NCI-H187 (cell line): ENCODE measurements at regions not wholly inside any gene's neighbourhood (a gene's known extent, or its start where the extent isn't known, plus 50 kb on each side); places are given as distances from the start of the nearest gene placed in this dataset.

ENCODE experiments used
- DNase-seq, 2 experiments: peaks; one replicate each; lab custom pipeline; 2025; lab: John Stamatoyannopoulos, UW

- no peak for DNase-seq
Observed at GRCh38 chr2:107374249-107374648, 452.4 kb upstream of the RGPD4 start.

DNA sequence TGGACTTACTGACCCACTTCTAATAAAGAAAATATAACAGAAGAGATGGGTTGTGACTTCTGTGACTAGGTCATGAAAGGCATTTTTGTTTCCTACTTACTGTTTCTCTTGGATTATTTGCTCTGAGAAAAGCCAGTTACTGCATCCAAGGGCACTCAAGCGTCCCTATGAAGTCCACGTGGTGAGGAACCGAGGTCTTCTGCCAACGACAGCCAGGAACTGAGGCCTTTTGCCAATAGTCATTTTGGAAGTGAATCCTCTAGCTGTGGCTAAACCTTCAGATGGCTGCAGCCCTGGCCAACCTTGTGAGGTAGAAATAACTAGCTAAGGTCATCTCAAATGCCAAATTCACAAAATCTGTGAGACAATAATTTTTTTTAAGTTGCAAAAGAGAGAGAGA lies 449.8 kb upstream of the RGPD4 start:
- DNase-seq, result no peak

- no peak for DNase-seq
Observed at GRCh38 chr2:107380912-107381311, 445.8 kb upstream of the RGPD4 start.

GRCh38 chr2:107383691-107384090 lies 443.0 kb upstream of the RGPD4 start:
- DNase-seq, result no peak

GRCh38 chr2:107384422-107384821 lies 442.3 kb upstream of the RGPD4 start:
- DNase-seq, result no peak

GRCh38 chr2:107385921-107386320 lies 440.8 kb upstream of the RGPD4 start:
- DNase-seq, result no peak

GRCh38 chr2:107392241-107392704 lies 434.4 kb upstream of the RGPD4 start:
- DNase-seq, result no peak

DNA sequence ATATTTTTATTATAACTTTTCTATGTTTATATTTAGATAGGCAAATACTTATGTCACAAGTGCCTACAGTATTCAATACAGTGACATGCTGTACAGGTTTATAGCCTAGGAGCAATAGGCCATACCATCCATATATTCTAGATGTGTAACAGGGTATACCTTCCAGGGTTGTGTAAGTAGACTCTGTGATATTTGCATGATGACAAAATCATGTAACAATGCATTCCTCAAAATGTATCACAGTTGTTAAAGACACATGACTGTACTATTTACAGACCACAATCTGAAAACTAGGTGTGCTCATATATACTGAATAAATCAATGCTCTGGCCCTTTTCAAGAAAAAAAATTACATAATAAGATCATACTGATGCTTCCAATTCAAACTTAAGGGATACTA lies 433.2 kb upstream of the RGPD4 start:
- no peak for DNase-seq

DNA sequence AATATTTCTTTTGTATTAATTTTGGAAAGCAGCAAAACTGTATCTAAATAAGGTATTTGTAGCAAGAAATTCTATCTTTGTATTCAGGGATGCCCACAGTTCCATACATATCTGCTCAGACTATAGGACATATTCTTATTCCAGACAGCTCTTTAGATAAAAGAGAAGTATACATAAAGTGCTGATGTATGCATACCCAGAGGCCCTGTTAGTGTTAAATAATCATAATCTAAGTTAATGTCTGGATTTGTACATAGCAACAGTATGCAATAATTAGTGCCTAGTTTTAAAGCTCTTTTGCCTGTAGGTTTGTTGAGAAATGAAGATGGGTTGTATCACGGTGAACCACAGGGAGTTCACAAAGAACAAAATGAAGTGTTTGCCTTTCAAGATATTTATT lies 428.0 kb upstream of the RGPD4 start:
- no peak for DNase-seq

DNA sequence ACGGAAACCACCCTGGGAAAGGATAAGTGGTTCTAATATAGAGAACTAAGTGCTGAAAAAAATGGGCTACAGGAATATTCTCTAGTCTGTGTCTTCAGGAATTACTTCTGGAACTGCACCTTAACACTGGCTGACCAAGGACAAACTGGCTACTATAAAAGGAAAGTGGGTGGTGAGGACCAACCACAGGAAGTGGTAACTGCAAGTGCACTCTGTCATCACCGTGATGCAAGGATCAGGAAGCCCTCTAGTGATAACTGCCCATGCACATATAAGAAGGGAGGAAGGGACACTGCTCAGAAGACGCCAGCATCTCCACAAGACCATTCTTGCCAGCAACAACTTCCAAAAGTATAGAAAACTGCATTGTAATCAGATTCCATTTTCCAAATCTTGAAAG lies 424.4 kb upstream of the RGPD4 start:
- no peak for DNase-seq

DNA sequence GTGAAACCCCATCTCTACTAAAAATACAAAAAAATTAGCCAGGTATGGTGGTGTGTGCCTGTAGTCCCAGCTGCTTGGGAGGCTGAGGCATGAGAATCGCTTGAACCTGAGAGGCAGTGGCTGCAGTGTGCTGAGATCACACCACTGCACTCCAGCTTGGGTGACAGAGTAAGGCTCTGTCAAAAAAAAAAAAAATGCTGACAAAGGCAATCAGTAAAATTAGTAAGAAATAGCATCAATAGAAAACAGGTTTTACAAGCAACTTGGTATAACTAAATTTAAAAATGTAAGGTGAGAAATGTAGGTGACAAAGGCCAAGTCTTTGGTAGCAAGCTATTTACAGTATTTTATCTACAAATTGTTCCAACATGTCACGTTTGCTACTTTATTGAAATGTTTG lies 421.4 kb upstream of the RGPD4 start:
- DNase-seq, result no peak

DNA sequence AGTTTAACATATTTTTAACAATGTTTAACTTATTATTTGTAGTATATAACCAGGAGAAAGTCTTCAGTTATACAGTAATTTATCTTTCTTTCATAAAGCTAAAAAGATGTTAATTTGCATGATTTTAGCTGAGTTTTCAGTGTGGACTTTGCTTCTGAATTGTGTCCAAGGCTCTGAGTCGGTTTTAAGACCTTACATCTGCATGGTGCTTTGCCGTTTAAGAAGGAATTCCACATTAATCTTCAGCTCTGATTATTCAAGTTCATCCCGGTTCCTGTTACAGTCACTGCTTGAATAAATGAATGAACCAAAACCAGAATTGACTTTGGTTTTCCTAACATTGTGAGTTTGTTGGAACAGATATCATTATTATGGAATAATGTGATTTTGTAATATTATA lies 419.7 kb upstream of the RGPD4 start:
- no peak for DNase-seq

DNA sequence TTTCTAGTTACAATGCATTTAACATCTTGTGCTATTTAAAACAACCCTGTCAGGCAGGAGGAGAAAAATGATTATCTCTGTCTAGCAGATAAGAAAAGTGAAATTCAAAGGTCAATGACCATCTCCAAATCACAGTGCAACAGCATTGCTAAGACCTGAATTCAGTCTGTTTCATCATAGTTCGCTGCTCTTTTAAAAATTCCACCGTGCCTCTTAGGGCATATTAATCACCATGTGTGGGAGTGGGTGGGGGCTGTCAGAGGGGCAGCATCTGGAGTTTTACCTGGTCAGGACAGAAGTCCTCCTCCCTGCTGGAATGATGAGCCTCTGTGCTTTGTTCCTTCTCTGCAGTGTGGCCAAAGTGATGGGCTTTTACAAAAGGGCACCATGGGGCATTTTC lies 418.7 kb upstream of the RGPD4 start:
- DNase-seq, result no peak

- DNase-seq, result no peak
Observed at GRCh38 chr2:107411267-107411666, 415.4 kb upstream of the RGPD4 start.

DNA sequence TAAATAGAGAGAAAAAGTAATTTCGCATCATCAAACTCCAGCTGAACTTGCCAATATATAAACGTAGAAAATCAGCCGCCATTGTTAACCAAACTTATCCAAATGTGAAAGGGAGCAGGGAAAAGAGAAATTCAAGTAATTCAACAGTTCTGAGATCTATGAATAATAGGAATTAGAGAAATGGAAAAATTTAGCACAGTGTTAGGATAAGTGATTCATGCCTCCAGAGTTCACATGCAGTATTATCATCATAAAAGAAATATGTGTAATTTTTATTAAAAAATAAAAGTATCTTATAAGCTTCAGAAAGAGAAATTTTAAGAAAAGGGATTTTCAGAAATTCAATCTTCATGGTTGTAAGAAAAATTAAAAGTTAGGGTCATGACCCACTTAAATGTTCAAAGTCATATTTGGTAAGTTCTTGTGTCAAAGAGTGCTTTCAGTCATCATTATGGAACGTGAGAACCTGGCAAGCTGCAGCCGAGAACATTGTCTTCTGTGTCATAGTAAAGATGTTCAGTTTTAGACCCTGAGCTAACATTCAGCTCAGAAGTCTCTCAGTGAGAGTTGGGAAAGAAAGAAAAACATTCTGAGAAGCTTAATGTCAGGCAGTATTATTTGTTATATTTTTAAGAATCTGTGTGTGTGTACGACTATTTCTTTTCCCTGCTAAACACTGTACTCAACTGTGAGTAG lies 414.3 kb upstream of the RGPD4 start:
- no peak for DNase-seq

- no peak for DNase-seq
Observed at GRCh38 chr2:107412981-107413380, 413.7 kb upstream of the RGPD4 start.

GRCh38 chr2:107414376-107414775 lies 412.3 kb upstream of the RGPD4 start:
- no peak for DNase-seq

DNA sequence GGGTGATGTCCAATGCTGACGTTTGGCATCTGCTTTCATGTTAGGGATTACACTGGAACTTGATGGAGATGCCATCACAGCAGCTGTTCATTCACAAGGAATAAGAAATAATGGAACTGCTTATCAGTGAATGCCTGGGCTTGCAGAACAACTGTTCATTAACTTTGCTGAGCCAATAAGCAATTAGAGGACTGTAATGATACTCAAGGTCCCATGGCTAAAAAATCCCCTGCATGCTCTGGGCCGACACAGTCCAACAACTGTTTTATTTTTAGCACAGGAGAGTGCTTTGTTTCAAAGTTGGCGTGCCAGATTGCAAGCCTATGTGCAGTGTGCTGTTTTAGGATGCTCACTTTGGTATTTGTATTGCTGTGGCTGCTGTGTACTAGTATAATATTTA lies 408.0 kb upstream of the RGPD4 start:
- no peak for DNase-seq

GRCh38 chr2:107419191-107419590 lies 407.5 kb upstream of the RGPD4 start:
- no peak for DNase-seq

DNA sequence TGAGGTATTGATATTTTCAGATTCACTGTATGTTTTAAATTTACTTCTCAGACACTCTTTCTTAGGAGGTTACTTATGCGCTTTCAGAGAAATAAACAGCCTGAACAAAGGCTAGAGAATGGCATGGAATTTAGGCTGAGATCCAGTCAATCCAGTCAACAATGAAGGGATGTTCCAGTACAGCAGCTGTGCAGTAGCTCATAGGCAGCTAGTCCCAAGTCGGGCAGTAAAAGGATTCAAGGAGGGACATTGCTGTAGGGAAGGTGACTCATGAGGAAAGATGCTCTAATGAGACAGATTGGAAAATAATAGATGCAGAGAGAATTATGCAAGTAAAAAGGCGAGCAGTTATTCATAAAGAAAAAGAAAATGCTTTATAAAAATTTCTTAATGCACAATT lies 397.9 kb upstream of the RGPD4 start:
- DNase-seq, result no peak

- DNase-seq, result no peak
Observed at GRCh38 chr2:107430006-107430405, 396.7 kb upstream of the RGPD4 start.

DNA sequence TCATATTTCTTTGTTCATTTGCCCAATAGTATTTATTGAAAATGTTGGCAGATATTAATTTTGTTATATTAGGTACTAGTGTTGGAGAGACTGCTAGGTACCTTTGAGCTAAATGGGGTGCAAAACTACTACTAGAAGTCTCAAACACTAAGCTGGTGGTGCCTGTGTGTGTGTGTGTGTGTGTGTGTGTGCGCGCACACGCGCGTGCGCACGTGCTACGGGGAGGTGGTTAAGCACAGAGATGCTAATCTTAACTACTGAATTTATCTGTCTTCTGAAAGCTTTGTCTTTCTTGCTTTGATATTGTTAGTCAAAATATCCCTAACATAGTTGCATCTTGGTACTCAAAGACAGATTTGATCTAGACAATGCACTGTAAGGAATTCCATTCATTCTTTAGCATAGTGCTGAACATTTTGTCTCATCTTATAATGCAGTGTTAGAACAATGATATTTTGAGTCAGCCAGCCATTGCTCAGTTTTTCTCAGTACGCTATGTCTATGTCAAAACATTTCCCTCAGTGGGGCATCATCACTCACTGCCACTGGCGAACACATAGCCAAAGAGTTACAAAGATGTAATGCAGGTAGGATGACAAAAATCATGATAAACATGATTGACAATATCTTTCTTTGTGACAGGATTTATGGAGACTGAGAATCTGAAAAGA lies 396.0 kb upstream of the RGPD4 start:
- DNase-seq, result no peak

DNA sequence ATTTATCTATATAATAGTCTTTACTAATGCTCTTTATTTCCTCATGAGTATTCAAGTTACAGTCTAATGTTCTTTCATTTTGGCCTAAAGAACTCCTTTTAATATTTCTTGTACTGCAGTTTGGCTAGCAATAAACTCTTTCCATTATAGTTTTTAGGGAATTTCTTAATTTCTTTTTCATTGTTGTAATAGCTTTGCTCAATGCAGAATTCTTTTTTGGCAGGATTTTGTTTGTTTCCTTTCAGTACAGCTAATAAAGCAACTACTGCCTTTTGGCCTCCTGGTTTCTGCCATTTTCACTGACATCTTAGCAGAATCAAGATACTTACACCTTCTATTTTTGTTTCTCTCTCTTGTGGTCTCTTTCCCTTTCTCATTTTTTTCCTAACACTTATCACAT lies 390.4 kb upstream of the RGPD4 start:
- no peak for DNase-seq

DNA sequence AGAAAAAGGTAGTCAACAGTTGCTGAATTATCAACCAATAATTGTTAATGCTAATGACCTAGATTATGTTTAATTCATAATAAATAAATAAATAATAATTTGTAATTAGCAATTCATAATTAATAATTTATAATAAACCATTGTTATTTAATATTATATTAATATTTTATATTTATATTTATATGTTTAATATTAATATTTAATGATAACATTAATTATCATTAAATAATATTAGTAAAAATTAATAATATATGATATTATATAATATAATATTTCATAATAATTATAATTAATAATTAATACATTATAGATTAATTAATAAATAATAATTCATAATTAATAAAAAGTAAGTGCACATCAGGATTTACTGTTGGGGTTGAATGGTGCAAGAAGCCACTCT lies 389.4 kb upstream of the RGPD4 start:
- no peak for DNase-seq
